ENCODE measurements at regions not wholly inside any gene's neighbourhood (a gene's known extent, or its start where the extent isn't known, plus 50 kb on each side); places are given as distances from the start of the nearest gene placed in this dataset.
A peak's percentile ranks its signal among the peaks of the same experiment; 100 is the strongest.
"Not testable (repeated sequence)": the region's sequence is repeated elsewhere in the genome, so short reads cannot be mapped to it uniquely, and the experiment has no call there.

- no peak for DNase-seq
Measured at GRCh38 chr4:75180217-75180616, 247.3 kb downstream of the PARM1 start.

DNA sequence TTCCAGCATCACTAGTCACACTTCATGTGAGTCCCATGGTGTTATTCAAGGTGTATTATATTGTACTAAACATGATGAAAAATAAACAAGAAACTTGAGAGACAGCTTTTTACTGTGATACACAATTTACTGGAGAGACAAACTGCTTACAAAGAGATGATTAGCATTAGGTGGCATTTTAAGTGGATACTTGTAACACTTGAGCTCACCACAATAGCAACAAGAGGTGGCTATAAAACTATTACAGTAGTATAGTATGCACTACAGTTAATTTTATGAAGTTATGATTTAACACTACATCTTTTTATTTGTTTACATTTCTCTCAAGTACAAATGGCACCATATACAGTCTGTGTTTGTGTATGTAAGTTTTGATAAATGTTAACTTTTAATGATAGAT is 246.6 kb downstream of the PARM1 start:
- peak; percentile 53 for DNase-seq

DNA sequence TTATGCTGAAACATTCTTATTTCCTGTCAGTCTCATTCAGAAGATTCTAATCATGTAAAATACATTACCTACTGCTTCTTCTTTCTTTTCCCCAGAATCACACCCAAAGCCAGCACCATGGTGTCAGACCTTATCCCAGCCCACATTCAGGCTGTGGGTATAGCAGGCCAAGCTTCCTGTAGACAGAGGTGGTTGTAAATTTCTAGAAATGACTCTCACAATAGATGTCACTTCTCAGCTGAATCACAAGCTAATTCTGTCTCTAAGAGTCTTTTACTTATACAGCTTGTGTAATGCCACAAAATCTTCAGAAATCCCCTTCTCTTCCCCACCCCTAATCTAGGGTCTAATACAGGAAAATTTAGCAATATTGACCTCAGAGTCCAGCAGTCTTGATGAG is 239.6 kb downstream of the PARM1 start:
- DNase-seq, result no peak

DNA sequence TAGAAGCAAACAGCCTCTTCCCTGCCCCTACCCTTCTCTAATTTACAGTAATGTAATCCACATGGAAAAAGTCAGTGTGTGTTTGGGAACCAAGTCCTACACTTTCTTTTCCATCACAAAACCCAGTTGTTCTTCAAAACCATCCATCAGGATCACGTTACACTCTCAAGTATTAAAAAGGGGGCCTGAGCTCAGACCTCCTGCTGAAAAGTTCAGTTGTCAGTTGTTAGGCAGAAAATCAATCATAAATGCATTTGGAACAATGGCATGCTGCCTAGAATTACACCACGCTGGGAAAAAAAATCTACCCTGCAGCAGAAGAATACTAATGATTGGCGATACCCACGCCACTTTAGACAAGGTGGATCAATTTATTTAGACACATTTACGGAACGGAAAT is 236.5 kb downstream of the PARM1 start:
- peak; percentile 76 for DNase-seq

DNA sequence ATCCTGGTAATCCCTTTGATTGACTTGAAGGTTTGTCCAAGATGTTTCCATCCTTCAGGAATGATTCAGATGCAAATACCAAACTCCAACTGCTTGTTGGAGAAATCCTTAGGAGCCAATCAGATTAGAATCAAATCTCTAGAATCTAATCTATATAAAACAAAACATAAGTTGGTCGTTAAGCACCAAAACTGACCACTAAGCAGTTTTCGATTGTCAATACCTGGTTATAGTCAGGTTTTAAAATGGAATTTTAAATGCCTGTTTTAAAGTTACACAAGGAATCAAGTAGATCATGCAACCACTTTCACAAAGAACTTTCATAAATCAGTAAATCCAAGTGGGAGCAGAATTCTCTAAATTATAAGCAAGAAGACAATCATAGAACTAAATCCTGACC is 236.1 kb downstream of the PARM1 start:
- DNase-seq, result no peak

- DNase-seq, result no peak
Measured at GRCh38 chr4:75168548-75168947, 235.6 kb downstream of the PARM1 start.

DNA sequence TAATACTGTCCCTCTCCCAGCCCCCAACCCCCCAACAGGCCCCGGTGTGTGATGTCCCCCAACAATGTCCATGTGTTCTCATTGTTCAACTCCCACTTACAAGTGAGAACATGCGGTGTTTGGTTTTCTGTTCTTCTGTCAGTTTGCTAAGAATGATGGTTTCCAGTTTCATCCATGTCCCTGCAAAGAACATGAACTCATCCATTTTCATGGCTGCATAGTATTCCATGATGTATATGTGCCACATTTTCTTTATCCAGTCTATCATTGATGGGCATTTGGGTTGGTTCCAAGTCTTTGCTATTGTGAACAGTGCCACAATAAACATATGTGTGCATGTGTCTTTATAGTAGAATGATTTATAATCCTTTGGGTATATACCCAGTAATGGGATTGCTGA is 232.2 kb downstream of the PARM1 start:
- DNase-seq, result not testable (repeated sequence)

DNA sequence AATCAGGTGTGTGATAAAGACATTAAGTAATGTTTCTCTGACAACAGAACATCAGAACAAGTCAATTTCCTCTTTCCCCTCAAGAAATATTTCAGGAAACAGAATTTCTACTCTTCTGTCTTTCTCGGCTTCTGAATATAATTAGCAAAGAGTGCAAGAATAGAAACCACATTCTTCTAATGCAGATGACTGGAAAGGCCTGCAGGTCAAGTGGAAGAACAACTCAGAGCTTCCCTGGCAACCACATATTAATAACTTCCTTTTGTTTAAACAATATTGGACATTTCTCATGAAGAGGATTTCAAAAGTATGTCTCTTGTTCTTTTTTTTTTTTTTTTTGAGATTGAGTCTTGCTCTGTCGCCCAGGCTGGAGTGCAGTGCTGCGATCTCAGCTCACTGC is 225.5 kb downstream of the PARM1 start:
- no peak for DNase-seq

DNA sequence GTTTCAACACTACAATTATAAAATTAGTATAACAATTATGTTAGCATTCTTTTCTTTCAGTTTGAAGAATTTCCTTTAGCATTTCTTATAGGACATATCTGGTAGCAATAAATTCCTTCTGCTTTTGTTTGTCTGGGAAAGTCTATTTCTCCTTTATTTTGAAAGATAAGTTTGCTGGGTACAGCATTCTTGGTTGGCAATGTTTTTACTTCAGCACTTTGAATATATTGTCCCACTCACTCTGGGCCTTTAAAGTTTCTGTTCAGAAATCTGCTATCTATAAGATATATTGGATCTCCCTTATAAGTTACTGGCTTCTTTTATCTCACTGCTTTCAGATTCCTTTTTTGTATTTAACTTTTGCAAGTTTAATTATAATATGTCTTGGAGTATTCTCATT is 222.1 kb downstream of the PARM1 start:
- DNase-seq, result no peak

- DNase-seq, result no peak
Measured at GRCh38 chr4:75146223-75146622, 213.3 kb downstream of the PARM1 start.

- DNase-seq, result no peak
Measured at GRCh38 chr4:75144475-75144874, 211.6 kb downstream of the PARM1 start.

DNA sequence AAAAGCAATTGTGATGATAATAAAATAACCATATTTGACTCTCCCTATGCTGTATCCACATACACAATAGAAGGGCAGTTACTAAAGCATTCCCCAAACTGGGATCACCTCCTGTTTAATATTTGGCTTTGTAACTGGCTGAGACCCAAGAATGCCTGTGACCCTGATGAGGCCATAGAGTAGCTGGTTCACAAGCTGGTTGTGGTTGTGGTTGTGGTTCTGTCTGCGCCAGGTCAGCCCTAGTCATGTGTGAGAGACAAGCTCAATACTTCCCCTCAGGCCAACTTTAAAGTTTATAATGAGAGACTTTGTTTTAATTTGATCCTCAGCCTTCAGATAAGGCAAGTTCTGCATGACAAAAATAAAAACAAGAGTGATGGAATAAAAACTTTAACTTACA is 209.9 kb downstream of the PARM1 start:
- DNase-seq, result no peak

- no peak for DNase-seq
Measured at GRCh38 chr4:75142382-75142781, 209.5 kb downstream of the PARM1 start.

GRCh38 chr4:75141162-75141561 is 208.2 kb downstream of the PARM1 start:
- DNase-seq, result no peak

DNA sequence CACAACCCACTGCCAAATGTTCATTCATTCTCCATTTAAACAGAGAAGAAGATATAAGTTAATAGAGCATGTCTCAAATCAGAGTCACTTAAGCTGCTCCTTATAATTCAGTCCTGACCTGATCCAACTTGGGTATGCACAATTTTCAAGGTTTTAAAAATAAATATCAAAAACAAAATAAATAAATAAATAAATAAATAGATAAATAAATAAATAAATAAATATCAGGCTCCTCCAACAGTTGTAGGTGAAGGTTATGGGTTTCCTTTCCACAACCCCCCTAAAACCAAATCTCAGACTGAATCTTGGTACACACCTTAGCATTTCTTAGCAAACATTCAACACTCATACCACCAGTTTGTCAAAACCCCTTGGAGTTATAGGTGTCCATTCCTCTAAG is 204.4 kb downstream of the PARM1 start:
- no peak for DNase-seq

DNA sequence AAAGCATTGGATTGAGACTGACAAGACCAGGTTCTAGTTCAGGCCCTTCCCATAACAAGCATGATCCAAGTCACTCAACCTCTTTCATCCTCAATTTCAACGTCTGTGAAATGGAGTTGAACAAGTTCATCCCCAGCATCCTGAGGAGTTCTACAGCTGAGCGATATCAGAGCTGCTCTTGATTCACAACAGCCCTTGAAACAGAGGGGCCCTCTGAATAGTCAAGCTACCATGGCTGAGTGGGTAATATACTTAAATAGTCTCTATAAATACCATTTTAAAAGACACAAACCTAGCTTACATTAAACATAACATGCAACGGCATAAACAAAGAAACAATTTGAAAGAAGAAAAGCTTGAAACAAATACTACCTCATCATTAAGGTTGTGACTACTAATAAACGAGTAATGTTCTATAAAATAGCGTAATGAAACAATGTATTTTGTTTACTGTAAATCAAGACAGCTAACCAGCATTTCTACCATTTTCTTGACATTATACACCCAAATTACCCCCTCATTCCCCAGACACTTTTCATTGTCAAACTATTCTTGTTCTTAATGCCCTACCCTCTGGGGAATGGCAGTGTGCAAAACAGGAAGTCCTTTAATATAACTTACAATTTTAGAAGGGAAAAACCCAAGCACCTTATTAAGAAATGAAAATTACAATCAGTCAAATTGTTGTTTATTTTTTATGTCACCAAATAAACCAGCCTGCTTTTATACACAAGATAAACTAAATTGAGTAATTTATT is 202.3 kb downstream of the PARM1 start:
- DNase-seq, result no peak

GRCh38 chr4:75126870-75127269 is 194.0 kb downstream of the PARM1 start:
- not testable (repeated sequence) for DNase-seq

DNA sequence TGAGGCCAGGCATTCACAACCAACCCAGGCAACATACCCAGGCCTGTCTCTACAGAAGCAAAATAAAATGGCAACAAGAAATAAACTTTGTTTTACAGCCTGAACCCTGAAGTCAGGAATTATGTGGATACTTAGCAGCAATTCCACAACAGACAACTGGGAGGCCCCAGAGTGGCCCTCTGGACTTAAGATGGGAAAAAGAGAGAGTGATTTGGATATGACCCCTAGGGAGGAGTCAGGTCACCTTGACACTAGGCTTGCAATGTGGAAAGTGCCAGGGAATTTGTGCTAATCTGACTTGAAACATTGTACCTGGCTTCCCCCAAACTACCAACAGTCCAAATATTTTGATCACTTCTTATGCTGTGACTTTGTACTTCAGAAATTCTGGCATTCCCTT is 193.1 kb downstream of the PARM1 start:
- DNase-seq, result no peak

DNA sequence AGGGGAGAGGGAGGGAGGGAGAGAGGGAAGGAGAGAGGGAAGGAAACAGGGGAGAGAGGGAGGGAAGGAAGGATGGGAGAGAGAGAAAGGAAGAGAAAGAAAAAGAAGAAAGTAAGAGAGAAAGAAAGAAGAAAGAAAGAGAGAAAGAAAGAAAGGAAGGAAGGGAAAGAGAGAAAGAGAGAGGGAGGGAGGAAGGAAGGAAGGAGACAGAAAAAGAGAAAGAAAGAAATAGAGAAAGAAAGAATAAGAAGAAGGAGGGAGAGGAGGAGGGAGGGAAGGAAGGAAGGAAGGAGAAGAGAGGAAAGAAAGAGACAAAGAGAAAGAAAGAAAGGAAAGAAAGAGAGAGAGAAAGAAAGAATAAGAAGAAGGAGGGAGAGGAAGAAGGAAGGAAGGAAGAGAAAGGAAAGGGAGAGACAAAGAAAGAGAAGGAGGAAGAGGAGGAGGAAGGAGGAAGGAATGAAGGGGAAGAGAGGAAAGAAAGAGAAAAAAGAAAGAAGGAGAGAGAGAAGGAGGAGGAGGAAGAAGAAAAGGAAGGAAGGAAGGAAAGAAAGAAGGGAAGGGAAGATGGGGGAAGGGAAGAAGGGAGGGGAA is 189.6 kb downstream of the PARM1 start:
- DNase-seq, result no peak

DNA sequence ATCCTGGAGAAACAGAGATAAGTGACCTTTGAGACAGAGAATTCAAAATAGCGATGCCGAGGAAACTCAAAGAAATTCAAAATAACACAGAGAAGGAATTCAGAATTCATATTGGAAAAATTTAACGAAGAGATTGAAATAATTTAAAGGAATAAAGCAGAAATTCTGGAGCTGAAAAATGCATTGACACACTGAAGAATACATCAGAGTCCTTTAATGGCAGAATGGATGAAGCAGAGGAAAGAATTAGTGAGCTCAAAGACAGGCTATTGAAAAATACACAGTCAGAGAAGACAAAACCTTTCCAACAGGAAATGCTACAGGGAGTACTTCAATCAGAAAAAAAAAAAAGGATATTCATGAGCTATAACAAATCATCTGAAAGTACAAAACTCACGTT is 185.8 kb downstream of the PARM1 start:
- no peak for DNase-seq

- DNase-seq, result no peak
Measured at GRCh38 chr4:75110061-75110460, 177.1 kb downstream of the PARM1 start.

DNA sequence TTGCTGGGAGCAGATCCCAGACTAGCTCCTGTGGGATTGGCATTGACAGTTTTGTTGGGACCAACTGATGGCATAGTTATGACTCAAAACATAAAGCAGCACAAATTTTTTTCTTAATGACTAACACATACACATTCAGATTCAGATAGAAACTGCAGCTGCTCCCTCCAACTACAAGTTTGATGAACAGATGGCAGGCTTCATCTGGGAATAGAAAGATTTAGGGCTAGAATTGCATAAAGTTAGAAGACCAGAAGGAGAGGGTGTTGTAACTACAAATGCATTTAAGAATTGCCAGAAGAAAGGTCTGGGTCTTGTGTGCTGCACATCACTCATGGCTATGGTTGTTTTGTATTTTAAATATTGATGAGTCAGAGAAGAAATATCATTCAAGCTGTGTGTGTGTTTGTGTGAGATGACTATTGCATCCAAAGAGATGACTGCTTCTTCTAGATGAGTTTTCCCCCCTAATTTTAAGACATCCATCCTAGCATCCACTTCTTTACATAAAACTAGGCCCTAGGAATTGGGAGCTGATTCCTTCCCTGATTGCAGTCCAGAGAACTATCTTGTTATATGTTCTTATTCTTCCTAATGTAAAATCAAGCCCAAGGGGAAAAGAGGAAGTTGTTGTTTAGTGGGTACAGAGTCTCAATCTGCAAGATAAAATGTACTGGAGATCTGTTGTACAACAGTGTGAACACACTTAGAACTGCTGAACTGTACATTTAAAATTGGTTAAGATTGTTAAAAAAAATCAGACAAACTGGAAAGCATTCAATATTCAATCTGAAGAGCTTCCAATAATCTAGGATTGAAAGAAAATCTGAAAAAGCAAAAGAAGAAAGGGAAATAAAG is 175.1 kb downstream of the PARM1 start:
- no peak for DNase-seq

DNA sequence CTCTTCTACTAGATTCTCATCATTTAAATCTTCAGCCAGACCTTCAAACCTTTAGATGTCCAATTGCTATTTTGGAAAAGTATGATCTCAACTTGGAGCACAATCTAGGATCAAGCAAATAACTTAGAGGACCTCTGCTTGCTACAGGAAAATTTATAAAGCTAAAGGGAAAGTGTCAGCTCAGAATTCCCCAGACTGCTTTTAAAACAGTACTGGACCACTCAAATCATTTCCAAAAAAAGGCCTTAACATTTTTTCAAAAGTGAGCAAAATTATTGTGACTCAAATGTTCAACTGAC is 169.8 kb downstream of the PARM1 start:
- DNase-seq, result no peak
